ENCODE measurements at regions not wholly inside any gene's neighbourhood (a gene's known extent, or its start where the extent isn't known, plus 50 kb on each side); places are given as distances from the start of the nearest gene placed in this dataset.
"Not testable (repeated sequence)": the region's sequence is repeated elsewhere in the genome, so short reads cannot be mapped to it uniquely, and the experiment has no call there.

DNA sequence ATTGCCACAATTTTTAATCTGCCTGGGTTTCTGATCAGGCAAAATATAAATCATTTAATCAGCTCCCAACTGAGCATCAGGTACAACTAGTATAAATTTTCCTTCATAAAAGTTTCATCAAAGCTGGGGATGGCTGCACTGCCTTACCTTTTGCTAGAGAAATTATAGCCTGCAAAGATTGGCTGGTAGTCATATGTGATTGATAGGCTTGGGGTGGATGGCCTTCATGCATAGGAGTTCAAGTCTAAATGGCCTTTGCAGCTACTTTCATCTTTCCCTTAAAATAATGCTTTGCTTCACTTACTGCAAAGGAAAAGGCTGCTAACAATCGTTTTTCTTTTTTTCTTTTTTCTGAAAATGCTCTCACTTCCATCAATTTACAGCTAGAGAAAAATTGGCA lies 739.7 kb downstream of the CENPC start:
- no peak for DNase-seq

- no peak for DNase-seq
These were observed 740.3 kb downstream of the CENPC start for GRCh38 chr4:66804979-66805378.

- DNase-seq: no peak
These were observed 747.7 kb downstream of the CENPC start for GRCh38 chr4:66797608-66798007.

GRCh38 chr4:66795724-66796123 lies 749.6 kb downstream of the CENPC start:
- no peak for DNase-seq

DNA sequence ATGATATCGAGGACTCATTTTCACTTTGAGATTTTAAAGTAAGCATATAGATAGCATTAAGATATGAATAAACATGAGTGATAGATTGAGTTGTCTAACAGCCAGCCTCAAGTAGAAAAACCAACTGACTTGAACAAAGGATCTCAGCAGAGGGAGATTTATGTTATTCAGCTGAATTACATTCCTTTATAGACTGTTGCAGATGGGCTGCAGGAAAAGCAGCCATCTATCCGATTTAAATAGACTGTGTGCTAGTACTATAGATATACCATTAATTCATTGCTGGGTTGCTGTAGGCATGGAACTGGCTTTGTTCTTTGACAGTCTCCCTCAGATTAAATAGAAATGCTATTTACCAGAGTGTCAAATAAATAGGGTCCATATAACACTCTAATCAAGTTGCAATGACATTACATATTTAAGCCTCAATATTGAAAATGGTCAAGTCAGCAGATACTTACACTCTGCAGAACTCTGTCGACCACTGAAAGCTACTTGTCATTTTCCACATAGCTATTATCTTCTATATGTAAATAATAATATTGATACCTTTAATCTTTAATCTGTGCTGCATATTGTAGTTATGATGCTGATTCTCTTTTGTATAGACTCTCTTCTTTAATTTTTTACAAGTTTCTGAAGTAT lies 750.8 kb downstream of the CENPC start:
- DNase-seq: no peak

- no peak for DNase-seq
These were observed 753.6 kb downstream of the CENPC start for GRCh38 chr4:66791686-66792085.

GRCh38 chr4:66785479-66785878 lies 759.8 kb downstream of the CENPC start:
- DNase-seq: no peak

GRCh38 chr4:66782751-66783150 lies 762.6 kb downstream of the CENPC start:
- not testable (repeated sequence) for DNase-seq

DNA sequence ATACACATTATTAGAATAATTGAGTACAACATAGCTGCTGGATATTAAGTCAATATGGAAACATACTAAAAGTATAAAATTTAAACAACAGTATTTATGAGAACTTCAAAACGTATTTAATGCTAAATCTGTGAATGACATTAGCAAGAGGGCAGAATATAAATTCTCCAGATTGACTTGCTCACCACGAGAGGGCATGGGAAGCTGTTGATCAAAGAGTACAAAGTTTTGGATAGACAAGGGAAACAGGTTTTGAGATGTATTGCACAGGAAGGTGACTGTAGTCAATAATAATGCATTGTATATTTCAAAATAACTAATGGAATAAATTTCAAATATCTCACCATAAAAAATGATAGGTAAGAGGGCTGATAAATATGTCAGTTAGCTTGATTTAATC lies 768.2 kb downstream of the CENPC start:
- DNase-seq: no peak

DNA sequence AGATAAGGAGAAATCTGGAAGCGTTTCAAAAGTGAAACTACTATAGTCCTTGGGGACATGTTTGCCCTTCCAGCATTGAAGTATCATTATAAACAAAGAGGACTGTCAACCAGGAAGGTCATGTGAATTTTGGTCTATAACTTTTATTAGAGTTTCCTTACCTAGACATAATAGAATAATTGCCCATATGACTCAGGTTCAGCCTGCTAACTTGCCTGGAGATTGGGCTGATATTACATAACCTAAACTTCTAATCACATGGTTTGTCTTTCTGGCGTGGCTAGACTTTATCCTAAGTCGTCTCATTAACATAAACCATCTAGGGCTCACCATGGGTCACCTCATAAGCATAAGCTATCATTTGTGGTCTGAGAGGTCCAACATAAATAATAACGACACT lies 775.9 kb downstream of the CENPC start:
- DNase-seq: no peak

GRCh38 chr4:66767442-66767841 lies 777.9 kb downstream of the CENPC start:
- DNase-seq: no peak

DNA sequence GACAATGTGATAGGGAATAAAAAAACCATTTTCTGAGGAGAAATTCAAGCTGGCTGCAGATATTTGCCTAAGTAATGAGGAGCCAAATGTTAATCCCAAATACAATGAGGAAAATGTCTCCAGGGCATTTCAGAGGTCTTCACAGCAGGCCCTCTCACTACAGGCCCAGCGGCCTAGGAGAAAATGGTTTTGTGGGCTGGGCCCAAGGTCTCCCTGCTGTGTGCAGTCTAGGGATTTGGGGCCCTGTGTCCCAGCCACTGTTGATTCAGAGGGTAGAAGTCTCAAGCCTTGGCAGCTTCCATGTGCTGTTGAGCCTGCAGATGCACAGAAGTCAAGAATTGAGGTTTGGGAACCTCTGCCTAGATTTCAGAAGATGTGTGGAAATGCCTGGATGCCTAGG lies 778.7 kb downstream of the CENPC start:
- no peak for DNase-seq

- no peak for DNase-seq
These were observed 795.0 kb downstream of the CENPC start for GRCh38 chr4:66750273-66750672.

DNA sequence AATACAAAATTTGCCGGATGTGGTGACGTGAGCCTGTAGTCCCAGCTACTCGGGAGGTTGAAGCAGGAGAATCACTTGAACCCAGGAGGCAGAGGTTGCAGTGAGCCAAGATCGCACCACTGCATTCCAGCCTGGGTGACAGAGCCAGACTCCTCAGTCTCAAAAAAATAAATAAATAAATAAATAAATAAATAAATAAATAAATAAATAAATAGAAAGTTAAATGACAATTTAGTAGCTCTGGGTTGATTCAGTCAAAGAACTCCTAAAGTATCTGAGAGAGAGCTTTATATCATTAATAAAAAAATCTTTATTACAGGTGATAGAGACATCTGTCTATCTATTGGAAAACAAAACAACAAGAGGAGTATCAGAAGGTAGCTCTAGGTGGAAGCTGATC lies 798.4 kb downstream of the CENPC start:
- not testable (repeated sequence) for DNase-seq

- DNase-seq: no peak
These were observed 804.2 kb downstream of the CENPC start for GRCh38 chr4:66741081-66741480.

DNA sequence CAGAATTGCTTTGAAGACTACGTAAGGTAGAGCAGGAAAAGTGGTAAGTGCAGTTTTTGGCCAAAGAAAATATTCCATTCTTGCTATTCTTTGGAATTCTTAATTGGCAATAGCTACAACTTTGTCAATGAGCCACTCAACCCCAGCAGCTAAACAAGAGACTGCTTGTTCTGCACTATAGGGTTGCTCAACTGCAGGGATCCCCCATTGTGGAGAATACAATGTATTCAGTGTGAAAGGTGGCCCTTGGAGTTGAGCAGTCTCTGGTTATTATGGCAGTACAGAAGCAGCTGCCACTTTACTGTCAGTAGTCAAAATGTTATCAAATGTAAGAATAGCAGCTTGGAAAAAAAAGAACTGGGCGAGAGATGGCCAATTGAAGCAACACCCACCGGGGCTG lies 808.7 kb downstream of the CENPC start:
- DNase-seq: no peak

DNA sequence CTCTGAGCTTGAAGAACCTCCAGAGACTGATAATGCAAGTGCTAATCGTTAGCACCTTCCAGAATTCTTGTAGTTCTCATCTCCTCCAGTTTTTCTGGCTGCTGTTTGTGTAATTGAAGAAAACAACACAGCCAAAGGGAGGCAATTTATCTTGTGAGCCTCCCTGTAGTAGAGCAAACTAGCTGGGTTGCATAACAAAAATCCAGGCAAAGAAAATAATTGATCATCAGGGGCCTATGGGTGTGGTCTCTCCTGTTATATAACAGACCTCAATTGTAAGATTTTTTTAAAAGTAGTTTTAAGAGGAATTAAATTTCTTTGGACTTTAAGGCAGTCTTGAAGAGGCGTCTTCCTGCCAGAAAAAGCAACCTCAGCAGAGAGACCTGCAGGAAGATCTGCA lies 817.0 kb downstream of the CENPC start:
- no peak for DNase-seq

- not testable (repeated sequence) for DNase-seq
These were observed 832.9 kb downstream of the CENPC start for GRCh38 chr4:66712301-66712921.

DNA sequence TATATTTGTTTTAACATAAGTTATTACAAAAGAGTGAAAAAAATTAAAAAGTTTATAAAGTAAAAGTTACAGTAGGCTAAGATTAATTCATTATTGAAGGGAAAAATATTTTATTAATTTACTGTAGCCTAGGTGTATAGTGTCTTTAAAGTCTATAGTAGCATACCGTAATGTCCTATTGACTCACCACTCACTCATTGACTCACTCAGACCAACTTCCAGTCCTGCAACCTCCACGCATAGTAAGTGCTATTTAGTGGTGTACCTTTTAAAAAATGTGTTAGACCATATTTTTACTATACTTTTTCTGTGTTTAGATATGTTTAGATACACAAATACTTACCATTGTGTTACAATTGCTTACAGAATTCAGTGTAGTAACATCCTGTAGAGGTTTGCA lies 841.1 kb downstream of the CENPC start:
- no peak for DNase-seq

DNA sequence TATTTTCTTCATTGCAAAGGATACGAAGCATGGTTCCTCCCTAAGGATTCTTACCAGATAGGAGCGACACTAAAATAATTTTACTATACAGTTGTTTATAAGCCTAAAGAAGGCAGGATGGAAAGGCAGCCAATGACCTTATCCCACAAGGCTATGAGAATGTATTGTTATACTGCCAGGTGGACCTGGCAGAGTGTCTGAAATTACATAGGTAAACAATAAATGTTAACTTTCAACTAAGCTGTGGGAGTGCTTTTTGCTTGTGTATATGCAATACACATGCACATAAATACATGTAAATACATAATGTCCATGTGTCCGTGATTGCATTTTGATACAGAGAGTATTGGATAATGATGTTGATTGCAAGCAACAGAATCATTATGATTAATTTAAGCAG lies 850.6 kb downstream of the CENPC start:
- no peak for DNase-seq

DNA sequence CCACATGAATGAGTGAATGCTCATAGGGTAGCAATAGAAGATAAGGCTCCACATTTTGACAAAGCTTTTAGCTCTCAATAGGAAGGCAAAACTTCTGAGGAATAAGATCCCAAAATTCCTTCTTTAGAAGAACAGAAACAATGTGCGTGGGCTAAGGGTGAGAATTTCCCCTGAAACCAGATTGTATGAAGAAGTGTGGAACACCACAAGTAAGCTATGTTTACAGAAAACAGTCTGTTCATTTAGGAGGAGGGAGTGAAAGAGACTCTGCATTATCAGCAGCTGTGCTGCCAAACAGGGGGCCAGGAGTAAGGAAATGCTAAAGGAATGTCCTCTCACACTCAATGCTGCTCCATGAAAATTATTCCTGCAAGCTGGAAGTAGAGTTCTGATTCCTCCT lies 851.6 kb downstream of the CENPC start:
- no peak for DNase-seq

DNA sequence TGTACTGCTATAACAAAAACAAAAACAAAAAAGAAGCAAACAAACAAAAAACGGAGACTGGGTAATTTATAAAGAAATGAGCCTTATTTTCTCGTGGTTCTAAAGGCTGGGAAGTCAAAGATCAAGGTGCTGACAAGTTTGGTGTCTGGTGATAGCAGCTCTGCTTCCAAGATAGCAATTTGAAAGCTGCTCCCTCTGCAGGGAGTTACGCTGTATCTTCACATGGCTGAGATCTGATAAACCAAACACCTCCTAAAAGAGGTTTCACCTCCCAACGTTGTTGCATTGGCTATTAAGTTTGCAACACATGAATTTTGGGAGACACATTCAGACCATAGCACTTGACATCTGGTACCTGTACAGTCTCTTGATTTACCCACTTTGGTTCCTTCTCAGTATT lies 854.2 kb downstream of the CENPC start:
- DNase-seq: no peak

DNA sequence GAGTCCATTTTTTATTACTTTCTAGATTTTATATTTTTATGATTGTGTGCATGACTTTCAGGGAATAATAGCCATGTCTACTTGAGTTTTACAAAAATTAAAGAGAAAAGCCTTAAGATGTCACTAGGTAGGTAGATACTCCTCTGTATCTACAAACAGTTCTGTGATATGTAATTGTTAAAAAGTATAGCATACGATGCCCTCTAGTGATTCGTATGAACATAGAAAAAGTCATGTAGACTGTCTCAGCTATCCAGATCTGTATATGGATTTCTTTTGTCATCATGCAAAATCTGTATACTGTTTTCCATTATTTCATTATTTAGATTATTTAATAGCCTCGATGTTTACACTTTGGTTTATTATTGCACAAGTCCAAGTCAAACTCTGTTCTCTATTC lies 856.6 kb downstream of the CENPC start:
- DNase-seq: no peak

- no peak for DNase-seq
These were observed 857.8 kb downstream of the CENPC start for GRCh38 chr4:66687459-66687858.

DNA sequence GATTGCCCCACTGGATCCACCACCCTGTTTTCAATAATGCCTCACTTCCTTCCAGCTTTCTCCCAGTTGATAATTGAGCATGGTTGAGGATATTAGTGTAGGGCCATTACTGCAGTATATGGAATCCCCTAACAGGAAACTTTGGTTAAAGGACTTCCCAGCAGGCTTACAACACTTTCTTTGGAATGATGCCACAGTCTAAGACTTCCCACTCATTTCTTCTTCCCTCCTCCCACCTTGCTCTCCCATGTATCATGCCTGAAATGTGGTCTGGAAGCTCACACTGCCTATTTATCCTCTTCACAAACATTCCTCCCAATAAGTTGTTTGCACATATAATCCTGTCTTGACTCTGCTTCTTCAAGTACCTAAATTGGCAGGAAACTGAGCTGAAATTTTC lies 863.3 kb downstream of the CENPC start:
- DNase-seq: no peak
